ENCODE measurements at regions not wholly inside any gene's neighbourhood (a gene's known extent, or its start where the extent isn't known, plus 50 kb on each side); places are given as distances from the start of the nearest gene placed in this dataset.

GRCh38 chr2:65620026-65620425 is 187.6 kb upstream of the SPRED2 start:
- DNase-seq: no peak
- H3K9me3 ChIP-seq (ENCODE audit: control insufficient read depth in 1 of 2, low read length in 2 of 2): no peaks in the 10 kb centered on the region
- CTCF ChIA-PET (ENCODE audit: partially characterized antibody): no interaction called here
- H3K4me3 ChIP-seq (ENCODE audit: low read length in 2 of 2): no peak overlapping the region
- H3K4me1 ChIP-seq (ENCODE audit: insufficient read depth, low read length): no peaks in the 10 kb centered on the region
- no peak overlapping the region for H3K27ac Mint-ChIP-seq
- no peak overlapping the region for H3K27ac ChIP-seq (ENCODE audit: low read depth, low read length)
- intact Hi-C loops (cut with micrococcal nuclease): no loop called here
- H3K27me3 ChIP-seq (ENCODE audit: insufficient read depth, low read length): peaks cover 14% of the 10 kb centered on the region
- no peaks in the 10 kb centered on the region for H3K36me3 Mint-ChIP-seq
- peaks cover 0 to 3% (median 0%) of the 10 kb centered on the region in 8 donors for H3K9me3 Mint-ChIP-seq
- H3K36me3 ChIP-seq (ENCODE audit: insufficient read depth, low read length): no peaks in the 10 kb centered on the region
- POLR2A ChIA-PET (ENCODE audit: partially characterized antibody): no interaction called here
- H3K4me1 Mint-ChIP-seq: peaks cover 0 to 4% (median 0%) of the 10 kb centered on the region in 4 donors
- H3K4me3 Mint-ChIP-seq: no peak overlapping the region
- H3K27me3 Mint-ChIP-seq: peaks cover 21 to 26% of the 10 kb centered on the region in 2 donors

DNA sequence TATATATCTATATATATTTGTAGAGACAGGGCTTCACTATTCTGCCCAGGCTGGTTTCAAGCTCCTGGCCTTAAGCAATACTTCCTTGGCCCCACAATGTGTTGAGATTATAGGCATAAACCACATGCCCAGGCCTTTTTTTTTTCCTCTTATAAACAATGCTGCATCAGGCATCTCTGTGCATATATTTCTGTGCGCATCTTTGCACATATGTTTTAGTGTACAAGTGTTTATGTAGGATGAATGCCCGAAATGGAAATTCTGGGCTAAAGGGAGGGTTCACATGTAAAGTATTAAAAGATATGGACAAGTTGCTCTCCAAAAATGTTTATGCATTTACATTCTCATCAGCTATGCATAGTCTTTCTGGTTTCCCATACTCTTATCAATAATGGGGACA is 183.2 kb upstream of the SPRED2 start:
- intact Hi-C loops (cut with micrococcal nuclease): no loop called here
- CTCF ChIA-PET (ENCODE audit: partially characterized antibody): interaction anchor here (1.2 kb wide), 1 partner anchor 11 kb away, joined by 3 read pairs; no protein-coding TSS in a partner anchor

DNA sequence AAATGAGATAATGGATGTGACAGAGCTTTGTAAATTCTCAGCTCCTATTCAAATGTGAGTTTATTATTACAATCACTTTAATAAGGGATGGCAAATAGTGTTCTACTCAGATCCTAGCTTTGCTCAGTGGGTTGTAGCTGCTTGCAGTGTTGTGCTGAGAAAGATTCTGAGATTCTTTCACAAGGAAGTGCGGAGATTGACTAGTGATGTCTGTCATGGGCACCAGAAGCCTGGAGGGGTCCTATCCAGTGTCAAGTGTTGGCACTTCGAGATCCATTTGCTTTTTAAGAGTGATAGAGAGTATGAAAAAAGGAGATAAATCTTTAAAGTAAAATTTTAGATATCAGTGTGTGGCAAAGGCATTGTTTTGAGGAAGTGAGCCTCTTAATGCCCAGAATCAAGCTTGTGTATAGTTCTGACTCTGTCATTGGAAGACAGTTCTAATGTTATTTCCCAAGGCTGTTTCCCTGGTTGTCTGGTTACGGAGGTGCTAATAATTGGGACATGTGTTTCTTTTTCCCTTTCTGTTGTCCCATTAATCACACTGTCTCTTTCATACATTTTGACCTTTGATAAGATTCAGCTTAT is 181.7 kb upstream of the SPRED2 start:
- intact Hi-C loops (cut with micrococcal nuclease): no loop called here
- H3K4me1 Mint-ChIP-seq: no peaks in the 10 kb centered on the region
- no peaks in the 10 kb centered on the region for H3K9me3 Mint-ChIP-seq
- Histone ChIP-seq H3K27ac (ENCODE audit: low read depth, low read length) (no peak overlapping the region), H3K9me3 (ENCODE audit: control insufficient read depth in 1 of 2, low read length in 2 of 2) (no peaks in the 10 kb centered on the region), H3K36me3 (ENCODE audit: insufficient read depth, low read length) (no peaks in the 10 kb centered on the region), H3K4me3 (ENCODE audit: low read length in 2 of 2) (no peak overlapping the region), H3K4me1 (ENCODE audit: insufficient read depth, low read length) (no peaks in the 10 kb centered on the region), H3K27me3 (ENCODE audit: insufficient read depth, low read length) (peaks cover 3% of the 10 kb centered on the region)
- H3K4me3 Mint-ChIP-seq: no peak overlapping the region
- peak overlapping the region in 1 of 7 donors; percentile 41 for H3K27ac Mint-ChIP-seq
- peaks cover 0 to 2% of the 10 kb centered on the region in 2 donors for H3K27me3 Mint-ChIP-seq
- ChIA-PET CTCF (ENCODE audit: partially characterized antibody) (no interaction called here), POLR2A (ENCODE audit: partially characterized antibody) (no interaction called here)
- DNase-seq: no peak
- no peaks in the 10 kb centered on the region for H3K36me3 Mint-ChIP-seq

More for the DNA sequence above, 183.2 kb upstream of the SPRED2 start:
- Mint-ChIP-seq H3K27ac (no peak overlapping the region), H3K27me3 (peaks cover 1% of the 10 kb centered on the region in 2 donors), H3K36me3 (no peaks in the 10 kb centered on the region), H3K9me3 (no peaks in the 10 kb centered on the region), H3K4me3 (no peak overlapping the region), H3K4me1 (no peaks in the 10 kb centered on the region)
- no peak for DNase-seq
- POLR2A ChIA-PET (ENCODE audit: partially characterized antibody): no interaction called here
- Histone ChIP-seq H3K4me1 (ENCODE audit: insufficient read depth, low read length) (no peaks in the 10 kb centered on the region), H3K4me3 (ENCODE audit: low read length in 2 of 2) (no peak overlapping the region), H3K9me3 (ENCODE audit: control insufficient read depth in 1 of 2, low read length in 2 of 2) (no peaks in the 10 kb centered on the region), H3K27ac (ENCODE audit: low read depth, low read length) (no peak overlapping the region), H3K27me3 (ENCODE audit: insufficient read depth, low read length) (peaks cover 3% of the 10 kb centered on the region), H3K36me3 (ENCODE audit: insufficient read depth, low read length) (no peaks in the 10 kb centered on the region)

DNA sequence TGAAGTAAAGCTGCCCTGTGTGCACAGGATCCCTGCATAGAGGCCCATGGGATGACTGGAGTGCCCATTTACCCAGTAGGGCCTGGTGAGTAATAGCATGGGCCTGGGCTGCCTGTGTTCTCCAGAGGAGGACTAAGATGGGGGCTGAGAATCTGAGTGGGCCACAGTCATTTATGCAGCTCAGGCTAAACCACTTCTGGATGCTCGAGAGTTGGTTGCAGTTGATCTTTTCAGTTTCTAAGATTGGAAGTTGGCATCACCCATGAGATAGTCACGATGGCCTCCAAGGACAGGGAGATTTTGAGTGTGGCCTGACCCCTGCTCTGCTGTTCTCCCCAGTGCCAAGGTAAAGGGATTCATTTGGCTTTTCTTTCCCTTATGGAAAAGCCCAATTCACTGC is 179.1 kb upstream of the SPRED2 start:
- no peaks in the 10 kb centered on the region for H3K9me3 Mint-ChIP-seq
- POLR2A ChIA-PET (ENCODE audit: partially characterized antibody): no interaction called here
- no peak for DNase-seq

DNA sequence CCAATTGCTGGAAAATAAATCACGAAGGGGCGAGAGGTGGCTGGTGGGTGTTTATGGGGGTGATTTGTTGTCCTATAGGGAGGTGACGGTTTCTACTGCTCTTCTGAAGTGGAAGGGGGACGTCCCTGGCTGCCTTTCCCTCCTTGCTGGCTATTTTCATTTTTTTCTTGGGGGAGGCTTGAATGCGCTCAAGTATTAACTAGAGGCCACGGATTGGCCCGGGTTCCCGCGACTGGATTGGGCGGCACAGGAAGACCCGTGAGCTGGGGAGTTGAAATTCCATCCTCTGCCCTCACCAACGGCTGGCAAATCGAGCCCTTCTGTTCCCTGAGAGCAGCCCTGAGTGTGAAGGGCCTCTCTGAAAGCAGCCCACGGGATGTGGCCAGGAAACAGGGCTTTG is 176.5 kb upstream of the SPRED2 start:
- Histone ChIP-seq H3K36me3 (ENCODE audit: insufficient read depth, low read length) (no peaks in the 10 kb centered on the region), H3K27me3 (ENCODE audit: insufficient read depth, low read length) (no peaks in the 10 kb centered on the region), H3K4me1 (ENCODE audit: insufficient read depth, low read length) (no peaks in the 10 kb centered on the region), H3K4me3 (ENCODE audit: low read length in 2 of 2) (no peak overlapping the region), H3K9me3 (ENCODE audit: control insufficient read depth in 1 of 2, low read length in 2 of 2) (no peaks in the 10 kb centered on the region), H3K27ac (ENCODE audit: low read depth, low read length) (no peak overlapping the region)
- intact Hi-C loops (cut with micrococcal nuclease): no loop called here
- ChIA-PET CTCF (ENCODE audit: partially characterized antibody) (no interaction called here), POLR2A (ENCODE audit: partially characterized antibody) (no interaction called here)
- no peak for DNase-seq
- H3K27me3 Mint-ChIP-seq: peaks cover 0 to 2% of the 10 kb centered on the region in 2 donors
- H3K4me1 Mint-ChIP-seq: peaks cover 0 to 3% (median under 1%) of the 10 kb centered on the region in 4 donors
- no peak overlapping the region for H3K27ac Mint-ChIP-seq
- no peaks in the 10 kb centered on the region for H3K9me3 Mint-ChIP-seq
- H3K36me3 Mint-ChIP-seq: no peaks in the 10 kb centered on the region
- no peak overlapping the region for H3K4me3 Mint-ChIP-seq

More for the DNA sequence above, 179.1 kb upstream of the SPRED2 start:
- Histone ChIP-seq H3K27ac (ENCODE audit: low read depth, low read length) (no peak overlapping the region), H3K4me1 (ENCODE audit: insufficient read depth, low read length) (no peaks in the 10 kb centered on the region), H3K36me3 (ENCODE audit: insufficient read depth, low read length) (no peaks in the 10 kb centered on the region), H3K4me3 (ENCODE audit: low read length in 2 of 2) (no peak overlapping the region), H3K9me3 (ENCODE audit: control insufficient read depth in 1 of 2, low read length in 2 of 2) (no peaks in the 10 kb centered on the region), H3K27me3 (ENCODE audit: insufficient read depth, low read length) (no peaks in the 10 kb centered on the region)
- CTCF ChIA-PET (ENCODE audit: partially characterized antibody): interaction anchor here (0.8 kb wide), 1 partner anchor 8 kb away, joined by 3 read pairs; no protein-coding TSS in a partner anchor
- Mint-ChIP-seq H3K27ac (no peak overlapping the region), H3K36me3 (no peaks in the 10 kb centered on the region), H3K4me1 (no peaks in the 10 kb centered on the region), H3K4me3 (no peak overlapping the region), H3K27me3 (peaks cover 0 to 2% of the 10 kb centered on the region in 2 donors)
- intact Hi-C loops (cut with micrococcal nuclease): no loop called here

DNA sequence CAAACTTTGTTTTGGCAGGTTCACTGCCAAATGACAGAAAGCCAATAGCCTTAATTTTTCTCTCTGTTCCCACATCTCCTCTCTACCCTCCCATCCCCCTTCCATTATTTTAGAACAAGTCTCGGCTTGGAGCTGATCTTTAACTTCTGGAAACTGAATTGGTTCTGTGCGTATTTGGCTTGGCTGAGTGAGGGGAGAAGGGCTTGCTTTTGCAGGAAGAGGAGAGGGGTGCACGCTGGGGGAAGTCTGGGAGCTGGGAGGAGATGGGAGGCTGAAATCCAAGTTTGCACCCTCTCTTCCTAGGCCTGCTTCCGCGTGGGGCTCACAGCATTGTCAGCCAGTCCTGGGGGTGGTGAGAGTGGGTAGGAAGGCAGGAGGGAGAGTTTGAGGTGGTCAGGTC is 176.1 kb upstream of the SPRED2 start:
- H3K36me3 Mint-ChIP-seq: no peaks in the 10 kb centered on the region
- Histone ChIP-seq H3K4me1 (ENCODE audit: insufficient read depth, low read length) (no peaks in the 10 kb centered on the region), H3K9me3 (ENCODE audit: control insufficient read depth in 1 of 2, low read length in 2 of 2) (no peaks in the 10 kb centered on the region), H3K27me3 (ENCODE audit: insufficient read depth, low read length) (no peaks in the 10 kb centered on the region), H3K36me3 (ENCODE audit: insufficient read depth, low read length) (no peaks in the 10 kb centered on the region), H3K27ac (ENCODE audit: low read depth, low read length) (no peak overlapping the region), H3K4me3 (ENCODE audit: low read length in 2 of 2) (no peak overlapping the region)
- POLR2A ChIA-PET (ENCODE audit: partially characterized antibody): no interaction called here
- DNase-seq: no peak
- H3K4me1 Mint-ChIP-seq: peaks cover 0 to 3% (median under 1%) of the 10 kb centered on the region in 4 donors
- CTCF ChIA-PET (ENCODE audit: partially characterized antibody): no interaction called here
- peaks cover 0 to 2% of the 10 kb centered on the region in 2 donors for H3K27me3 Mint-ChIP-seq
- intact Hi-C loops (cut with micrococcal nuclease): no loop called here
- H3K9me3 Mint-ChIP-seq: no peaks in the 10 kb centered on the region
- no peak overlapping the region for H3K27ac Mint-ChIP-seq
- H3K4me3 Mint-ChIP-seq: no peak overlapping the region

GRCh38 chr2:65607662-65608305 is 175.4 kb upstream of the SPRED2 start:
- intact Hi-C loops (cut with micrococcal nuclease): no loop called here
- H3K4me1 ChIP-seq (ENCODE audit: insufficient read depth, low read length): no peaks in the 10 kb centered on the region
- ChIA-PET CTCF (ENCODE audit: partially characterized antibody) (no interaction called here), POLR2A (ENCODE audit: partially characterized antibody) (no interaction called here)
- H3K4me3 Mint-ChIP-seq: no peak overlapping the region
- H3K27me3 Mint-ChIP-seq: peaks cover 0 to 2% of the 10 kb centered on the region in 2 donors
- H3K4me1 Mint-ChIP-seq: peaks cover 0 to 3% (median under 1%) of the 10 kb centered on the region in 4 donors
- no peaks in the 10 kb centered on the region for H3K36me3 ChIP-seq (ENCODE audit: insufficient read depth, low read length)
- H3K27ac ChIP-seq (ENCODE audit: low read depth, low read length): no peak overlapping the region
- no peaks in the 10 kb centered on the region for H3K36me3 Mint-ChIP-seq
- no peaks in the 10 kb centered on the region for H3K9me3 ChIP-seq (ENCODE audit: control insufficient read depth in 1 of 2, low read length in 2 of 2)
- DNase-seq: no peak
- no peak overlapping the region for H3K4me3 ChIP-seq (ENCODE audit: low read length in 2 of 2)
- H3K27me3 ChIP-seq (ENCODE audit: insufficient read depth, low read length): no peaks in the 10 kb centered on the region
- H3K9me3 Mint-ChIP-seq: no peaks in the 10 kb centered on the region
- H3K27ac Mint-ChIP-seq: no peak overlapping the region

Measured in CD4-positive, alpha-beta memory T cell (primary cell).